Common myeloid progenitor, CD34-positive (primary cell): ENCODE measurements at regions not wholly inside any gene's neighbourhood (a gene's known extent, or its start where the extent isn't known, plus 50 kb on each side); places are given as distances from the start of the nearest gene placed in this dataset.

ENCODE experiments used
- CTCF ChIA-PET: fragments of 350-600 bp; sonication (Branson Sonifier 250); formaldehyde crosslinking; loops from one replicate; lab custom pipeline; 2021; ENCODE audit warnings: antibody characterized with exemption; lab: Charles Lee
- POLR2A ChIA-PET: fragments of 350-600 bp; sonication (Branson Sonifier 250); formaldehyde crosslinking; loops from one replicate; lab custom pipeline; 2021; ENCODE audit warnings: antibody characterized with exemption; lab: Charles Lee
- DNase-seq, 3 donors: peaks; one replicate each; pipeline versions ENCODE4 v3.0.0 to v3.0.0-alpha.2; 2013
- H3K27ac ChIP-seq, 2 experiments: 1 replicate in 1 of 2; 2 replicates in 1 of 2; pipeline ENCODE4 v1.7.0; 2013; ENCODE audit warnings: inconsistent platforms in 2 of 2, low read length in 2 of 2, mild to moderate bottlenecking in 2 of 2, low read depth in 1 of 2, moderate library complexity in 1 of 2; ENCODE audit not compliant: severe bottlenecking in 2 of 2, insufficient read depth in 1 of 2, poor library complexity in 1 of 2
- H3K27me3 ChIP-seq, 5 experiments: replicated peaks in 2 of 5; 1 replicate in 3 of 5; 2 replicates in 2 of 5; pipeline versions ENCODE4 v1.6.1 to v1.7.0; 2013; ENCODE audit warnings: low read length in 4 of 5, mild to moderate bottlenecking in 2 of 5, moderate library complexity in 2 of 5, inconsistent platforms in 1 of 5; ENCODE audit not compliant: insufficient read depth in 5 of 5, control insufficient read depth in 4 of 5
- H3K36me3 ChIP-seq, 4 experiments: 1 replicate in 2 of 4; 2 replicates in 2 of 4; pipeline versions ENCODE4 v1.6.1 to v1.7.0; 2013; ENCODE audit warnings: low read length in 3 of 4, control low read depth in 1 of 4, mild to moderate bottlenecking in 1 of 4; ENCODE audit not compliant: control insufficient read depth in 4 of 4, insufficient read depth in 4 of 4
- H3K4me1 ChIP-seq, 4 experiments: 1 replicate in 3 of 4; 2 replicates in 1 of 4; pipeline versions ENCODE4 v1.6.1 to v1.7.1; 2013; ENCODE audit warnings: low read length in 3 of 4, mild to moderate bottlenecking in 3 of 4, control low read depth in 1 of 4, inconsistent platforms in 1 of 4, moderate library complexity in 1 of 4; ENCODE audit not compliant: control insufficient read depth in 4 of 4, insufficient read depth in 4 of 4; ENCODE audit errors: control extremely low read depth in 1 of 4
- H3K4me3 ChIP-seq, 7 experiments: 1 replicate in 4 of 7; 2 replicates in 3 of 7; pipeline versions ENCODE4 v1.5.1 to v1.7.0; 2013; ENCODE audit warnings: mild to moderate bottlenecking in 7 of 7, low read length in 6 of 7, moderate library complexity in 6 of 7, inconsistent platforms in 2 of 7, low read depth in 2 of 7, control low read depth in 1 of 7; ENCODE audit not compliant: insufficient read depth in 4 of 7, control insufficient read depth in 1 of 7; ENCODE audit errors: extremely low read depth in 1 of 7
- H3K9me3 ChIP-seq, 5 experiments: 1 replicate in 4 of 5; 2 replicates in 1 of 5; pipeline versions ENCODE4 v1.6.1 to v1.7.1; 2013; ENCODE audit warnings: low read length in 4 of 5, mild to moderate bottlenecking in 2 of 5, inconsistent platforms in 1 of 5, low read depth in 1 of 5, moderate library complexity in 1 of 5; ENCODE audit not compliant: control insufficient read depth in 4 of 5, insufficient read depth in 2 of 5; ENCODE audit errors: control extremely low read depth in 1 of 5
- WGBS: methylation state at CpG from one replicate; pipeline ENCODE4 v1.1.5; 2013; ENCODE audit not compliant: insufficient coverage; 5-methylcytosine and 5-hydroxymethylcytosine counted together

GRCh38 chr15:29938361-29939335 is 116.4 kb upstream of the TJP1 start:
- Histone ChIP-seq H3K27ac (no peak overlapping the region), H3K27me3 (peaks cover 3 to 29% (median 6%) of the 10 kb centered on the region in 5 experiments), H3K9me3 (no peaks in the 10 kb centered on the region), H3K36me3 (no peaks in the 10 kb centered on the region), H3K4me3 (no peak overlapping the region), H3K4me1 (no peaks in the 10 kb centered on the region)
- DNase-seq = no peak
- ChIA-PET CTCF (no interaction called here), POLR2A (no interaction called here)
- WGBS = 91% methylated on average over 11 of the region's 14 CpGs

GRCh38 chr15:29937956-29938355 is 115.7 kb upstream of the TJP1 start:
- no peak for DNase-seq
- H3K27ac ChIP-seq = no peak overlapping the region
- H3K27me3 ChIP-seq = peaks cover 3 to 36% (median 6%) of the 10 kb centered on the region in 5 experiments
- CTCF ChIA-PET = no interaction called here
- no peak overlapping the region for H3K4me3 ChIP-seq
- no peaks in the 10 kb centered on the region for H3K36me3 ChIP-seq
- POLR2A ChIA-PET = no interaction called here
- no peaks in the 10 kb centered on the region for H3K9me3 ChIP-seq
- no CpG with 5 or more reads among the region's 2 CpGs for WGBS
- H3K4me1 ChIP-seq = no peaks in the 10 kb centered on the region

GRCh38 chr15:29936353-29937049 is 114.2 kb upstream of the TJP1 start:
- H3K4me1 ChIP-seq = no peaks in the 10 kb centered on the region
- ChIA-PET POLR2A (no interaction called here), CTCF (no interaction called here)
- H3K27me3 ChIP-seq = peaks cover 3 to 43% (median 6%) of the 10 kb centered on the region in 5 experiments
- H3K36me3 ChIP-seq = no peaks in the 10 kb centered on the region
- no peak for DNase-seq
- WGBS = 89% methylated on average over 10 of the region's 10 CpGs
- H3K4me3 ChIP-seq = no peak overlapping the region
- H3K27ac ChIP-seq = no peak overlapping the region
- no peaks in the 10 kb centered on the region for H3K9me3 ChIP-seq

GRCh38 chr15:29935296-29936004 is 113.2 kb upstream of the TJP1 start:
- DNase-seq = no peak
- H3K27ac ChIP-seq = no peak overlapping the region
- H3K4me3 ChIP-seq = no peak overlapping the region
- H3K27me3 ChIP-seq = peaks cover 3 to 49% (median 10%) of the 10 kb centered on the region in 5 experiments
- WGBS = 100% methylated on average over 2 of the region's 3 CpGs
- POLR2A ChIA-PET = no interaction called here
- H3K36me3 ChIP-seq = no peaks in the 10 kb centered on the region
- CTCF ChIA-PET = no interaction called here
- H3K9me3 ChIP-seq = no peaks in the 10 kb centered on the region
- H3K4me1 ChIP-seq = no peaks in the 10 kb centered on the region

GRCh38 chr15:29934251-29934650 is 112.0 kb upstream of the TJP1 start:
- H3K4me1 ChIP-seq = no peaks in the 10 kb centered on the region
- no peak for DNase-seq
- H3K27me3 ChIP-seq = peaks cover 3 to 49% (median 10%) of the 10 kb centered on the region in 5 experiments
- H3K4me3 ChIP-seq = no peak overlapping the region
- CTCF ChIA-PET = no interaction called here
- no peaks in the 10 kb centered on the region for H3K9me3 ChIP-seq
- POLR2A ChIA-PET = no interaction called here
- no peaks in the 10 kb centered on the region for H3K36me3 ChIP-seq
- WGBS = no CpG with 5 or more reads among the region's 2 CpGs
- H3K27ac ChIP-seq = no peak overlapping the region

GRCh38 chr15:29933042-29933803 is 111.0 kb upstream of the TJP1 start:
- no peaks in the 10 kb centered on the region for H3K4me1 ChIP-seq
- POLR2A ChIA-PET = no interaction called here
- DNase-seq = no peak
- 67% methylated on average over 1 of the region's 3 CpGs for WGBS
- no peak overlapping the region for H3K27ac ChIP-seq
- CTCF ChIA-PET = no interaction called here
- no peaks in the 10 kb centered on the region for H3K36me3 ChIP-seq
- H3K4me3 ChIP-seq = no peak overlapping the region
- H3K9me3 ChIP-seq = no peaks in the 10 kb centered on the region
- H3K27me3 ChIP-seq = peaks cover 3 to 47% (median 10%) of the 10 kb centered on the region in 5 experiments
